Activated CD4-positive, alpha-beta T cell treated with anti-CD3 and anti-CD28 coated beads for 24 hours (primary cell): ENCODE measurements at regions not wholly inside any gene's neighbourhood (a gene's known extent, or its start where the extent isn't known, plus 50 kb on each side); places are given as distances from the start of the nearest gene placed in this dataset.
"Not testable (repeated sequence)": the region's sequence is repeated elsewhere in the genome, so short reads cannot be mapped to it uniquely, and the experiment has no call there.

Experiments
- DNase-seq, 2 donors: peaks; one replicate each; pipeline ENCODE4 v3.0.0-alpha.2; 2020; ENCODE audit warnings: low read depth in 2 of 2

DNA sequence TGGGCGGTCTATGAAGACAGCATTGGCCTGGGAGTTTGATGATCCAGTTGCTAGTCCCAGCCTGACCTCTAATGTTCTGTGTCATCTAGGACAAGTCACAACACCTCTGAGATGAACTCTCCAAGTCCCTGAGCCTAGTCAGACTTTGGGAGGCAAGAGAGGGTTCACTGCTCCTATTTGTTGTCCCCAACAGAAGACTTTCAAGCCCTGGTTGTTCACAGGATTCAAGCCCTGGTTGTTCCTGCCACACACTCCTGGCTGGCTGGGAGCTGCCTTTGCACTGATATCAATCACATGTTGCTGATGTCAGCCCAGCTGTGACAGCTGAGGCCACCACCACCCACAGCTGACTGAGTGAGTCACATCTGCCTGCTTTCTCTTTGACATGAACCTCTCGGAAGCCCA, 253.2 kb upstream of the RASGEF1B start:
- DNase-seq, result peak; percentile 40 to 45

DNA sequence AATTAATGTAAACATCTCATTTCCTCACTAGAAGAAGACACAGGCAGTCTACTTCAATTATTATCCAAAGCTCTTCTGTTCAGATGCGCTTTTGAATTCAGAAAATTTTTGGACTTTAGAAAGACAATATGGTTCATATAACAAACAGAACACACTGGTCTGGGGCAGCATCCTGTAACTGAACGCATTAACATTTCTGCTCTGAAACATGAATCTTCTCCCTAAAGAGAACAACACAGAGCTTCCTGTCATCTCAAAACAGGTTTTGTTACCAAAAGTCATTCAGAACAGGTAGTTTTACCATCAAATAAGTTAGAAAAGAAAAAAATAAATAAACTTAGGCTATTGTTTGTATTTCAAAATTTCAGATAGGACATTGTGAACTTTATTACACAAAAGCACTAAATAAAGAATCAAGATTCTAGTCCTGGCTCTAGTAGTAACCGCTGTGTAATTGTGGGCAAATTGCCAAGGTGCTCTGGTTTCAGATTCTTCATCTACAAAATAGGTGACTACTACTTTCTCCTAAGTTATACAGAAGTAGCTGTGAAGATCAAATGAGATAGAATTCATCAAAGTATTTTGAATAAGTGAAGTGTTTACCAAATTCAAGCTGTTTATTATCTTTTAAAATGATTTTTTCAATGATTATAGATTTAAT, 252.3 kb upstream of the RASGEF1B start:
- DNase-seq, result no peak

- DNase-seq, result no peak
Measured at GRCh38 chr4:81723019-81723884, 251.5 kb upstream of the RASGEF1B start.

- no peak for DNase-seq
Measured at GRCh38 chr4:81722290-81722851, 250.7 kb upstream of the RASGEF1B start.

DNA sequence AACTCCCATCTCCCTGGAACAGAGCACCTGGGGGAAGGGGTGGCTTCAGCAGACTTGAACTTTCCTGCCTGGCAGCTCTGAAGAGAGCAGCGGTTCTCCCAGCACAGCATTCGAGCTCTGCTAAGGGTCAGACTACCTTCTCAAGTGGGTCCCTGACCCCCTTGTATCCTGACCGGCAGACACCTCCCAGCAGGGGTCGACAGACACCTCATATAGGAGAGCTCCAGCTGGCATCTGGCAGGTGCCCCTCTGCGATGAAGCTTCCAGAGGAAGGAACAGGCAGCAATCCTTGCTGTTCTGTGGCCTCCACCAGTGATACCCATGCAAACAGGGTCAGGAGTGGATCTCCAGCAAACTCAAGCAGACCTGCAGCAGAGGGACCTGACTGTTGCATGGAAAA, 244.1 kb upstream of the RASGEF1B start:
- no peak for DNase-seq

DNA sequence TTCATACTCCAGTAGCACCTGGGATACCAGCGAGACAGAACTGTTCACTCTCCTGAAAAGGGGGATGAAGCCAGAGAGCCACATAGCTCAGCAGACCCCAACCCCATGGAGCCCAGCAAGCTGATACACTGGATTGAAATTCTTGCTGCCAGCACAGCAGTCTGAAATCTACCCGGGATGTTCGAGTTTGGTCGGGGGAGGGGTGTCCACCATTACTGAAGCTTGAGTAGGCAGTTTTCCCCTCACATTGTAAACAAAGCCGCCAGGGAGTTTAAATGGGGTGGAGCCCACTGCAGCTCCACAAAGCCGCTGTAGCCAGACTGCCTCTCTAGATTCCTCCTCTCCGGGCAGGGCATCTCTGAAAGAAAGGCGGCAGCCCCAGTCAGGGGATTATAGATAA, 243.7 kb upstream of the RASGEF1B start:
- DNase-seq, result not testable (repeated sequence)

DNA sequence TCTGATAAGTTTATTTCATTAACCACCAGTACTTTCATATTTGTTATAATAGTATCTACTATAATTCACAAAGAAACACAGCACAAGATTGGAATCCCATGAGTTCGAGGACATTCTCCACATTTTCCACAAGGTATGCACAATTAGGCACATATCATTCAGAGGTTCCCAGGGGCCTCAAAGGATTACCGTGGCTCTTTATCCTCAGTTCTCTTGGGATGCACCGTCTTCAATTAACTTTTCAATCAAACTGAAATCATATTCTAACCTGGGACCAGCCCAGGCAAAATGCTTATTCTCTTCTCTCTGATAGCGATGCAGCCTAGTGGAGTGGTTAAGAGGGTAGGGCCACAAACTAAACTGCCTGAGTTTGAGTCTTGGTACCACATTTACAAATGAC, 242.6 kb upstream of the RASGEF1B start:
- no peak for DNase-seq

GRCh38 chr4:81712714-81713113, 241.0 kb upstream of the RASGEF1B start:
- DNase-seq, result no peak

- no peak for DNase-seq
Measured at GRCh38 chr4:81704461-81704860, 232.8 kb upstream of the RASGEF1B start.

DNA sequence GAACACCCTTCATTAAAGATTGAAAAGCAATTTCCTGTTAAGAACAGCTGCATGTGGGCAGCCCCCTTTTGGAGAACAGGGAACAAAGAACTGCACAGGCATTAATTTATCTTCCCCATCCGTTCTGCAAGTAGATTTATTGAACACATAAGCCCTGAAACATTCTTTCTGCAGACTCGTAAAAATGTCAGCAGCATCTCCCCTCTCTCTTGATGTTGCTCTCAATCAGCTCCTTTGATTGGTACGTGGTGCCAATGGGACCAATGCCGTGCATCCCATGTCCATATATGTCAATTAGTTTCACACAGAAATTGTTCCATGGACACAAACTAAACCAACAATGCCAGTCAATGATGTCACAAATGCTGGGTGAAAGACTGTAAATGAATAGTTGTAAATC, 228.5 kb upstream of the RASGEF1B start:
- DNase-seq, result no peak

DNA sequence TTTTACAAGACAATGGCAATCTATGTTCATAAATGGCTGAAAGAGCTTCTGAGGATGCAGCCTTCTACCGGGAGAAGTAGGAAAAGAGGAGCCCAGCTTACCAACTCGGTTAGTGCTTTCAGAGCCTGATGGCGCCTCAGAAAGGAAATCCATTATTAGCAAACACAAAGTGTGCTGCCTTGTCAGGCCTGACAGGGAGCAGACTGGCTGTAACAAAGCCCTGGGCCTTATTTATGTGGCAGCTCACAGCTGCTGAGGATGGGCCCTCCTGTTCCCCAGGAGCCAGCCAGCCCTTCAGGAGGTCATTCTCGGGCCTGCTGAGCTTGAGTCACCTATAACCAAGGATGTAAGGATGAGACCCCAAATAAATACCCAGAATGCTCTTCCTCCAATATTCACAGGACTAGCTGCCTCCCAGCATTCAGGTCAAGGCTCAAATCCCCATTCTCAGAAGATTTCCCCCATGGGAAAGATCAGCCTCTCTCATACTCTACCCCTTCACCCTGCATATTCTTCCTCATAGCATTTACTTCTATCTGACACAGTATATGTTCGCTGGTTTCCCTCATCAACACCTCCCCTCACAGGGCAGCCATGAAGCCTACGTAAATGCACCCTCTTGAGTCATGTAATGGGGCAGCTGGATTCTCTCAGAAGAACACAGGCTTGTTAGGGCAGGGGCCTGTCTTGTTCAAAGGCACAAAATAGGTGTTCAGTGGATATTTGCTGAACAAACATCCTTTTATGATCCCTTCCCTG, 227.0 kb upstream of the RASGEF1B start:
- no peak for DNase-seq

- no peak for DNase-seq
Measured at GRCh38 chr4:81694176-81694913, 222.6 kb upstream of the RASGEF1B start.

DNA sequence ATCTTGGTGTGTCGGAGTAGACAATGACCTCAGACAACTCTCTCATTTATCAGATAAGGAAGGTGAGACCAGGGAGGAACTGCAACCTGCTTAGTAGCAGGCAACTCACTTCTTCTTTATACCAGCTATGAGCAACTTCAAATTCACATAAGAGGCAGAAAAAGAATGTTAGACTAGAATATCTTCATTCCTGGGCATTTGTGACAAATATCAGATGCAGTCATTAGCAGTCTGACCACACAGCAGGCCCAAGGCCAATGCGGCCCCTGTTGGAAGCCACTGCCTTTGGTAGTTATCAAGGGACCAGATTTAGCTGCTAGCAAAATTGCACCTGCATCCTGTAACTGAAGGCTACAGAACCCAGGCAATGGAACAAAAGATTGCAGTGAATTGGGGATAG, 219.2 kb upstream of the RASGEF1B start:
- DNase-seq, result no peak

DNA sequence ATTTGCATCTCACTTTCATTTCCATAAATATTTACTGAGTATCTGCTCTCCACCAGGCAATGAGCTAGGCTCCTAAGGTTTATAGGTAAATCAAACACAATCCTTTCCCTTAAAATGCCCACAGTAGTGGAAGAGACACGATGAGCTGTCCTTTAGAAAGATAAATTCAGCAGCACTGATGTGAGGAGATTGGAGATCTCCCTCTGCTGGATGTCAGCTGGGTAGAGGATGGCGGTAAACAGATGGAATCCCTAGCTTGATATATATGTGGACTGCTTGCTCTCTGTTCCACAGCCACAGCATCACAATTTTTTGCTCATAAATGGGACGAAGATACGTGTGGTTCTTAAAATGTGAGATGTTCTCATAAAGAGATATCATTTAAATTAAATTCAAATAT, 216.4 kb upstream of the RASGEF1B start:
- no peak for DNase-seq

- DNase-seq, result no peak
Measured at GRCh38 chr4:81687471-81687870, 215.8 kb upstream of the RASGEF1B start.

DNA sequence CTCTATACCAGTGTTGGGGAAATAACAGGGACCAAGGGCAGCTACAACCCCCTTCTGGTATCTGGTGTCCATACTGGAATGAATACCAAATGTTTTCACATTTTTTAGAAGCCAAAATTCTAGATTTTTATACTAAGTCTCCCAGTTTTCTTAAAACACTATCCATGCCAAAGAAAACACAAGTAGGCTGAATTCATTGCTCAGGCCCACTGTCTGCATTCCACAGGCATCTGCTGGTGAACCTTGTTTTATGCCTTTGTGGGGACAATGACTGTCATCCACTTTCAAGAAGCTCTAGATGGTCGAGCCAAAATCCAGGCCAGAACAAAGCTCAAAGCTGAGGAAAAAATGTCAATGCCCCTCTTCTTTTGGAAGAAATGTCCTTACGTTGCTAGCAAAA, 213.4 kb upstream of the RASGEF1B start:
- DNase-seq, result no peak

DNA sequence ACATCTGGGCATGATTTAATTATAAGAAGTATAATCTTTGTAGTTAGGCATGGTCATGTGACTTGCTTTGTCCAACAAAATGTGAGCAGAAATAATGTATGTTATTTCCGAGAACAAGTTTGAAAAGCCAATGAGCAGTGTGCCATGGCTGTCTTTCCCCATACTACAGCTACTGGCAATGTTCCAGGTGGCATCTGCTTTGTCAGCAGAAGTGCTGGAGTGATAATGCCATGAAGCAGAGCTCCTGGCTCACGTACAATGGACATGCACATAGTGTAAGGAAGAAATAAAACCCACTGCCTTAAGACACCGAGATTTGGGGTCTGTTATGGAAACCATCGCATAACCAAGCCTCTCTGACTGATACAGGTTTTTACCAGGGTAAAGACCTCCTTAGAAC, 212.6 kb upstream of the RASGEF1B start:
- no peak for DNase-seq

DNA sequence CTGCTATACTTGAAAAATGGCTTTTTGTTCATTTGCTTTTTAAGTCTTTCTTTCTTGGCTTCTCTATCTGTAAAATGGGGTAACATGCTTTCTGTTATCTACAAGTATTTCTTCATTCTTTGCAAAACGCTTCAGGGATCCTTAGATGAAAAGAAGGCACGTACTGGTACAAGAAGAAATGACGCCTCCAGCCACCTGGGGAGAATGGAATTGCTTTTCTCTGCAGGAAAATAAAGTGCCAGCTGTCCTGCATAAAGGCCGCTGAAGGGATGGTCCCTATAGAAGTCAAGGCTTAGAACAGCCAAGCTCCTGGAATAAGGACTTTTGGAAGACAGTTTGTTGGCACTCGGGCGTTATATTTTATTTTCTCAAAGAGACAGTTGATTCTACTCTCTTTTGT, 210.8 kb upstream of the RASGEF1B start:
- no peak for DNase-seq

DNA sequence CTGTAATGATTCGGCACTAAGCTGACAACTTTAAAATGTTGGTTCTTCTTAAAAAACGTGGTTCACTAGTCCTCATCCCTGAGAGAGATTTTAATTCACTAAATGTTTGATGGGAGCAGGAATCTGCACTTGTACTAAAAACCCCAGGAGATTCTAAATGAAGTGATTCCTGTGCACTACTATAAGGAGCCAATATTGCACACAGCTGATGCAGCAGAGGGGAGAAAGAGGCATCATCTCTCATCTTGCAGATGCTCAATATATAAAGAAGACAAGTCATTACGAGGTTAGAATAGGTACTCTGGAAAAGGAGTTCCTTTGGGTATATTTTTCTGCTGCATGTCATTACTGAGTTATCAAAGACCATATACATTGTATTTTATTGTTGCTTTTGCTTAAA, 207.6 kb upstream of the RASGEF1B start:
- DNase-seq, result no peak

- no peak for DNase-seq
Measured at GRCh38 chr4:81678801-81679200, 207.1 kb upstream of the RASGEF1B start.

DNA sequence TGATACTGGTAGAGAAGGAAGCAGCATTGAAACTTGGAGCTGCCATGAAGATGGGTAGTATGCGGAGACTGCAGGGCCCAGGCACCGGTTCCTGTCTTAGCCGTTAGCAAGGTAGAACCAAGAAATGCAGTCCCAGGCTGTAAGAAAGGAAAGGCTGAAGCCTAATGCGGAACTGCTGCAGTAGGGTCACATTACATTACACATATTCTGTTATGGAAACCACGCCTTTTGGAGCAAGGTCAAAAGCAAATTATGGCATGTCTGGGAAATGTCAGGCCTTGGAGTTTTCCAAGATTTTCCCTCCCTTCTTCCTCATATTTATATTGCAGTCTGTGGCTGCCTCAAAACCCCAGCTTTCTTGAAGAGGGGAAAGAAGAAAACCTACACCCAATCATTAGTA, 204.8 kb upstream of the RASGEF1B start:
- no peak for DNase-seq
